HCT116 (cell line): ENCODE measurements at regions not wholly inside any gene's neighbourhood (a gene's known extent, or its start where the extent isn't known, plus 50 kb on each side); places are given as distances from the start of the nearest gene placed in this dataset.

Experiments used
- CTCF ChIP-seq, 3 experiments: fragments of 200-600 bp in 1 of 3; sonication (generic) in 1 of 3; IDR thresholded peaks in 2 of 3; conservative IDR thresholded peaks in 1 of 3; 2 replicates each; pipeline ENCODE4 v1.5.1; 2012 to 2017; ENCODE audit warnings: low read depth in 2 of 3, low read length in 2 of 3, antibody characterized with exemption in 1 of 3, borderline replicate concordance in 1 of 3, control low read depth in 1 of 3, mild to moderate bottlenecking in 1 of 3, mixed read lengths in 1 of 3, mixed run types in 1 of 3, moderate library complexity in 1 of 3; ENCODE audit not compliant: insufficient read depth in 1 of 3
- POLR2A ChIP-seq: IDR thresholded peaks from 2 replicates; pipeline ENCODE4 v1.7.0; 2011; ENCODE audit warnings: borderline replicate concordance; ENCODE audit not compliant: insufficient read depth, insufficient read length; ENCODE audit errors: extremely low read depth
- POLR2AphosphoS5 ChIP-seq: IDR thresholded peaks from 2 replicates; pipeline ENCODE4 v1.6.1; 2011; ENCODE audit warnings: mild to moderate bottlenecking, low read depth, low read length, moderate library complexity
- ZFX ChIP-seq: fragments of 450-650 bp; IDR thresholded peaks from 2 replicates; pipeline ENCODE4 v1.6.1; 2017

DNA sequence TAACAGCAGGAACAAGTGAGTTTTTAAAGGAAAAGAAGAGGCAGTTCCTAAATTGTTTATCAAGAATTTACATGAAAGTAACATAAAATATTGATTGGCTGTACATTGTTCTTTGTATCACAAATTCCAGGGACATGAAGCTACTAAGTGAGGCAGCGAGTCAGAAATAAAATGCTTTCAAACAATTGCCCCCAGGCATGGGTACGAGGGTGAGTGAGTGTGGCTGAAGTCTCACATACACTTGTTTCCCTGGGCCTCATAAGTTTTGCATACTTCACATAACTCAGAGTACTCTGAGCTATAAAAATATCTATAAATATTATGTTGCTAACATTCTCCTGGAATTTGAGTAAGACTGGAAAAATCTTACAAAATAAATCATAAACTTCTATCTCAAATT, 511.6 kb upstream of the PRKX start:
- TF ChIP-seq CTCF (IDR thresholded peaks at IDR 0.05 in 2 of 3, conservative IDR thresholded peaks at IDR 0.05 in 1 of 3; ENCODE audit: borderline replicate concordance in 1 of 3, insufficient read depth in 1 of 3, low read depth in 2 of 3, low read length in 2 of 3), result no peak
- TF ChIP-seq POLR2A, result no peak
- no peak for TF ChIP-seq ZFX
- no peak for TF ChIP-seq POLR2AphosphoS5
